ENCODE measurements at regions not wholly inside any gene's neighbourhood (a gene's known extent, or its start where the extent isn't known, plus 50 kb on each side); places are given as distances from the start of the nearest gene placed in this dataset.
"Not testable (repeated sequence)": the region's sequence is repeated elsewhere in the genome, so short reads cannot be mapped to it uniquely, and the experiment has no call there.

DNA sequence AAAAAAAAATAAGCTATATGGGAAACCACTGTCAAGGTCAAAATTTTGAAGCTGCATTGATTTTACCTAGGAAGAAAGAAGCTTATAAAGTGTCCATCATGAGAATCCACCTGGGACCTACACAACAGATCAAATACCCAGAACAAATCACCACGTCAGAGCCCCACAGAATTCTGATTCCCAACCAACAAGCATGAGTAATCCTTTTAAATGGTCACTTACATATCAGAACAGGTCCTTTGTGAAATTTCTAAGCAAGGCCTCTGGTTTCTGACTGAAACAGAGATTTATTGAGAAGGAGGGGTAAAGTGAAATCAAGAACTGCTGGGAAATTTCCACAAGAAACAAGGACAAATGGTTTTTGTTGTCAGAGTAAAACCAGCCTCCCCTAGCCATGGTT lies 93.2 kb downstream of the FOXD4L6 start:
- H3K27ac ChIP-seq; H3K4me3 ChIP-seq (ENCODE audit: low read depth in 1 of 2, low read length in 1 of 2); H3K27me3 ChIP-seq; H3K4me1 ChIP-seq (ENCODE audit: control insufficient read depth in 1 of 2, insufficient read depth in 1 of 2, low read depth in 1 of 2, low read length in 1 of 2); H3K36me3 ChIP-seq; H3K9me3 ChIP-seq: not testable (repeated sequence)

- not testable (repeated sequence) for H3K27ac ChIP-seq; H3K36me3 ChIP-seq; H3K4me1 ChIP-seq (ENCODE audit: control insufficient read depth in 1 of 2, insufficient read depth in 1 of 2, low read depth in 1 of 2, low read length in 1 of 2); H3K9me3 ChIP-seq; H3K27me3 ChIP-seq; H3K4me3 ChIP-seq (ENCODE audit: low read depth in 1 of 2, low read length in 1 of 2)
These were observed 93.7 kb downstream of the FOXD4L6 start for GRCh38 chr9:41034699-41035197.

DNA sequence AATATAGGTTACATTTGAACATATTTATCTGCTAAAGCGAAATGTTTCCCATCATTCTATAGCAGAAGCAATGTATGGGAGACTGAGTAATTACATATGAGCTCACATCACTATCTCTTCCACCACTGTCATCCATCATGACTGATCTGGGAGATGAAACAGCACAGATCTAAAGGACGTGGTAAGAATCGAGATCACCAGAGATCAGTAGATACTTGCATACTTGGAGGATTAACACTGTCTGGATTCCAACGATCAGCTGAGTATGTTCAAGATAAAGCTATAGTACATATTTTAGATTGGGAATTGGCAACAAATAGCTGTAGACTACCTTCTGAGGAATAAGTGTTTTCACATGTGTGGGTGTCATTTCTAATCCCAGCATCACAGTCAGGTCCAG lies 94.6 kb downstream of the FOXD4L6 start:
- H3K4me3 ChIP-seq (ENCODE audit: low read depth in 1 of 2, low read length in 1 of 2); H3K9me3 ChIP-seq; H3K27me3 ChIP-seq; H3K4me1 ChIP-seq (ENCODE audit: control insufficient read depth in 1 of 2, insufficient read depth in 1 of 2, low read depth in 1 of 2, low read length in 1 of 2); H3K27ac ChIP-seq; H3K36me3 ChIP-seq: not testable (repeated sequence)

DNA sequence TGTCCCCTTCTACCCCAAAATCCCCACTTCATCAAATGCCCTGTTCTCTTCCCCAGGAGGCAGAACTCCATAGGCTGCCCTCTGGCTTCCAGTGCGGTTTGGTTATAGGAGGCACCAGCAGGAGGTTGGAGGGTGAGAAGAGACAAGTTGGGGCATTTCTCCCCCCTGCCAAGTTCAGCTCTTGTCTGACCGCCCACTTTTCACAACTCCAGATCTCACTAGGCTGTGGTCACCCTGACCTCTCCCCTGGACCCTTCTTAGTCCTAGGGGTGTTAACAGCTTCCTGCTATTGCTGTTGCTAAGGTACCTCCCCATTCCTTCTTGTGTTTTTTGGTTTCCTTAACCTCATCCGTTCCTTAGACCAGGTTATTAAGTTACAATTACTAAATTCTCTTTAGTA lies 95.1 kb downstream of the FOXD4L6 start:
- H3K4me1 ChIP-seq (ENCODE audit: control insufficient read depth in 1 of 2, insufficient read depth in 1 of 2, low read depth in 1 of 2, low read length in 1 of 2); H3K9me3 ChIP-seq; H3K4me3 ChIP-seq (ENCODE audit: low read depth in 1 of 2, low read length in 1 of 2); H3K27ac ChIP-seq; H3K27me3 ChIP-seq; H3K36me3 ChIP-seq: not testable (repeated sequence)

DNA sequence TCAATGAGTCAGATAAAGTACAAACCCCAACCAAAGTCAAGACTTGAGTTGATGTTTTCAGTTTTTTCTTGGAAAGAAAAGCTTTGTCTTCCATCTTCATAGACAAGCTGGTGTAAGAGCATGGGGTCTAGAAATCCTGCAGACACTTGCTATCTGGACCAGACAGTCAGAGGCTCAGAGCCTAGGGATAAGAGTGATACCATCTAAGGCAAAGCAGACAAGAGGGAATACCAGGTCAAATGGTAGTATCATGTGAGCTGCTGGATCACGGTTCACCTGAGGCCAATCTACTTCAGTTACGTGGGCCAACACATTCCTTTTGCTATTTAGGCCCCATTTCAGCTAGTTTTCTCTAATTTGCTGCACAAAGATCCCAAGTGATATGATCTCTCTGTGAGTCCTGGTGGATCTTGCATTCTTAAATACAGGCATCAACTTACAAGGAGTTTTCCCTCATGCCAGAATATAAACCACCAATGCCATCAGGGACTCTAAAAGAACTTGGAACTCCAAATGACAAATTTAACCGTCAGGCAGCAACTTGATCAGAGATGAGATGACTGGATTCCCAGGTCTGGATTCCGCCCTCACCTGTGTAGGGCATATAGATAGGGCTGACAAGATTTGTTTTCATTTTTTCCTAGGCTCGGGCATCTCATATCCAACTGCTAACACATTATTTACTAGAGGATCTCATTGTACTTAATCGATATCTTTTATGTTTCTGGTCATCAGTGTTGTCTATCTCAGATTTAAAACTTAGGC lies 101.4 kb downstream of the FOXD4L6 start:
- H3K4me3 ChIP-seq (ENCODE audit: low read depth in 1 of 2, low read length in 1 of 2); H3K27me3 ChIP-seq; H3K36me3 ChIP-seq; H3K27ac ChIP-seq; H3K9me3 ChIP-seq; H3K4me1 ChIP-seq (ENCODE audit: control insufficient read depth in 1 of 2, insufficient read depth in 1 of 2, low read depth in 1 of 2, low read length in 1 of 2): not testable (repeated sequence)

GRCh38 chr9:41022365-41022764 lies 106.1 kb downstream of the FOXD4L6 start:
- H3K4me1 ChIP-seq (ENCODE audit: control insufficient read depth in 1 of 2, insufficient read depth in 1 of 2, low read depth in 1 of 2, low read length in 1 of 2); H3K9me3 ChIP-seq; H3K36me3 ChIP-seq; H3K27ac ChIP-seq; H3K27me3 ChIP-seq; H3K4me3 ChIP-seq (ENCODE audit: low read depth in 1 of 2, low read length in 1 of 2): not testable (repeated sequence)

GRCh38 chr9:41019858-41020562 lies 108.5 kb downstream of the FOXD4L6 start:
- not testable (repeated sequence) for H3K36me3 ChIP-seq; H3K9me3 ChIP-seq; H3K27me3 ChIP-seq; H3K4me3 ChIP-seq (ENCODE audit: low read depth in 1 of 2, low read length in 1 of 2); H3K27ac ChIP-seq; H3K4me1 ChIP-seq (ENCODE audit: control insufficient read depth in 1 of 2, insufficient read depth in 1 of 2, low read depth in 1 of 2, low read length in 1 of 2)

DNA sequence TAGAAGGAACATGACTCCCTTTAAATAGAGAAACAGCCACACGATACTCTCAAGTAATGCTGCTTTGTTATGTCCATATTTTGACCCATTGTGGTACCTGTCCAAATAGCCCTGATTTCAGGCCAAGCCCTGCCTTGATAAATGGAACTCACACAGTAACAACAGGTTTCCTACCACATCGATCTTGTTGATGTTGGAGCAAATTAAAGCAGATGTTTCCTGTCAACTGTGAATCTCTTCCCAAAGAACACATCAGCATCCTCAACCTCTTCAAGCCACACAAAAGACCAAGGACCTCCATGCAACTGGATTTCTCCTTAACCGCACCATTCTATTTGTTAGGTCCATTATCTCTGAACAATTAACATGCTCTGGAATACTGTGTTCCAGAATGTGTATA lies 109.5 kb downstream of the FOXD4L6 start:
- not testable (repeated sequence) for H3K4me1 ChIP-seq (ENCODE audit: control insufficient read depth in 1 of 2, insufficient read depth in 1 of 2, low read depth in 1 of 2, low read length in 1 of 2); H3K27ac ChIP-seq; H3K9me3 ChIP-seq; H3K36me3 ChIP-seq; H3K27me3 ChIP-seq; H3K4me3 ChIP-seq (ENCODE audit: low read depth in 1 of 2, low read length in 1 of 2)

GRCh38 chr9:41016699-41017098 lies 111.8 kb downstream of the FOXD4L6 start:
- H3K36me3 ChIP-seq, result peaks cover 26% of the 10 kb centered on the region
- H3K9me3 ChIP-seq; H3K4me3 ChIP-seq (ENCODE audit: low read depth in 1 of 2, low read length in 1 of 2); H3K27ac ChIP-seq; H3K27me3 ChIP-seq; H3K4me1 ChIP-seq (ENCODE audit: control insufficient read depth in 1 of 2, insufficient read depth in 1 of 2, low read depth in 1 of 2, low read length in 1 of 2): not testable (repeated sequence)

GRCh38 chr9:40999952-41000700 lies 128.4 kb downstream of the FOXD4L6 start:
- not testable (repeated sequence) for H3K36me3 ChIP-seq; H3K9me3 ChIP-seq; H3K27me3 ChIP-seq; H3K27ac ChIP-seq; H3K4me3 ChIP-seq (ENCODE audit: low read depth in 1 of 2, low read length in 1 of 2); H3K4me1 ChIP-seq (ENCODE audit: control insufficient read depth in 1 of 2, insufficient read depth in 1 of 2, low read depth in 1 of 2, low read length in 1 of 2)

- not testable (repeated sequence) for H3K9me3 ChIP-seq; H3K4me3 ChIP-seq (ENCODE audit: low read depth in 1 of 2, low read length in 1 of 2); H3K27ac ChIP-seq; H3K27me3 ChIP-seq
- H3K4me1 ChIP-seq (ENCODE audit: control insufficient read depth in 1 of 2, insufficient read depth in 1 of 2, low read depth in 1 of 2, low read length in 1 of 2), result peaks cover 26 to 30% of the 10 kb centered on the region in 2 experiments
- H3K36me3 ChIP-seq, result peaks cover 10% of the 10 kb centered on the region
These were observed 133.0 kb downstream of the FOXD4L6 start for GRCh38 chr9:40995490-40995889.

DNA sequence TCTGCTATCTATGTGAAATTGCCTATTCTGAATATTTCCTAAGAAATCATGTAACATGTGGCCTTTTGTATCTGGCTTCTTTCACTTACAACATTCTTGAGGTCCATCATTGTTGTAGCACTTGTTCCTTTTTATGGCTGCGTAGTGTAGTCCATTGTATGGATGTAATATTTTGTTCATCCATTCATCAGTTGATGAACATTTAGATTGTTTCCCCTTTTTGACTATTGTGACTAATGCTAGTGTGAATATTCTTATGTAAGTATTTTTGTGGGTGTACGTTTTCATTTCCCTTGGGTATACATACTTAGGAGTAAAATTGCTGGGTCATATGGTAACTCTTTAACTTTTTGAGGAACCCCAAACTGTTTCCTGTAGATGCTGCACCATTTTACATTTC lies 134.6 kb downstream of the FOXD4L6 start:
- H3K27me3 ChIP-seq; H3K4me3 ChIP-seq (ENCODE audit: low read depth in 1 of 2, low read length in 1 of 2); H3K9me3 ChIP-seq; H3K27ac ChIP-seq: not testable (repeated sequence)
- Histone ChIP-seq H3K4me1 (ENCODE audit: control insufficient read depth in 1 of 2, insufficient read depth in 1 of 2, low read depth in 1 of 2, low read length in 1 of 2) (peaks cover 20 to 25% of the 10 kb centered on the region in 2 experiments), H3K36me3 (peaks cover 10% of the 10 kb centered on the region)

DNA sequence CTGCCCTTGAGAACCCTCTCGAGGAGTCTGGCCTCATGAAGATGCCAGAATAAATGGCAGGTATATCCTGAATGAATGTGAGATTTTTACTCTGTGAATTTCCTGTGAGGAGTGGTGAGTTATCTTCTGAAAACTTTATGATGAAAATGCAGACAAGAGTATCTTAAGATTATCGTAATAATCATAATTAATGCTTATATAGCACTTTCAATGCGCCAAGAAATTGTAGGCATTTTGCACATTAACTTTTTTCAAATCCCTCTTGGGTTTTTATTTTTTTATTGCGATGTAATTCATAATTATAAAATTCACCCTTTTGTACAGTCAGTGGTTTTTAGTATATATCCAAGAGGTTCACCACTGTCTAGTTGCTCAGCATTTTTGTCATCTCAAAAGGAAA lies 135.1 kb downstream of the FOXD4L6 start:
- H3K27me3 ChIP-seq, H3K9me3 ChIP-seq, H3K27ac ChIP-seq, H3K36me3 ChIP-seq: not testable (repeated sequence)
- Histone ChIP-seq H3K4me3 (ENCODE audit: low read depth in 1 of 2, low read length in 1 of 2) (peak overlapping the region in 1 of 2 experiments; percentile 82), H3K4me1 (ENCODE audit: control insufficient read depth in 1 of 2, insufficient read depth in 1 of 2, low read depth in 1 of 2, low read length in 1 of 2) (peaks cover 20 to 25% of the 10 kb centered on the region in 2 experiments)
